ENCODE measurements at regions not wholly inside any gene's neighbourhood (a gene's known extent, or its start where the extent isn't known, plus 50 kb on each side); places are given as distances from the start of the nearest gene placed in this dataset.

- peaks cover 0 to 1% (median 0%) of the 10 kb centered on the region in 3 donors for H3K27me3 ChIP-seq
- no peak overlapping the region for H3K4me3 ChIP-seq
These were observed 128.0 kb upstream of the MSX2 start for GRCh38 chr5:174596429-174596828.

GRCh38 chr5:174599992-174600391 is 124.4 kb upstream of the MSX2 start:
- H3K4me3 ChIP-seq, result no peak overlapping the region
- no peaks in the 10 kb centered on the region for H3K4me1 ChIP-seq
- no peaks in the 10 kb centered on the region for H3K27me3 ChIP-seq
- DNase-seq, result no peak
- no peak overlapping the region for H3K27ac ChIP-seq
- intact Hi-C loops (cut with DNase I; ENCODE audit: low total_unique reads) (no loop called here), in situ Hi-C loops (cut with MboI; ENCODE audit: low sequenced_read_pairs in 4 of 4) (no loop called here)
- no peak for ATAC-seq
- TF ChIP-seq POLR2A (IDR thresholded peaks at IDR 0.05), result no peak
- TF ChIP-seq, protein P1, sequence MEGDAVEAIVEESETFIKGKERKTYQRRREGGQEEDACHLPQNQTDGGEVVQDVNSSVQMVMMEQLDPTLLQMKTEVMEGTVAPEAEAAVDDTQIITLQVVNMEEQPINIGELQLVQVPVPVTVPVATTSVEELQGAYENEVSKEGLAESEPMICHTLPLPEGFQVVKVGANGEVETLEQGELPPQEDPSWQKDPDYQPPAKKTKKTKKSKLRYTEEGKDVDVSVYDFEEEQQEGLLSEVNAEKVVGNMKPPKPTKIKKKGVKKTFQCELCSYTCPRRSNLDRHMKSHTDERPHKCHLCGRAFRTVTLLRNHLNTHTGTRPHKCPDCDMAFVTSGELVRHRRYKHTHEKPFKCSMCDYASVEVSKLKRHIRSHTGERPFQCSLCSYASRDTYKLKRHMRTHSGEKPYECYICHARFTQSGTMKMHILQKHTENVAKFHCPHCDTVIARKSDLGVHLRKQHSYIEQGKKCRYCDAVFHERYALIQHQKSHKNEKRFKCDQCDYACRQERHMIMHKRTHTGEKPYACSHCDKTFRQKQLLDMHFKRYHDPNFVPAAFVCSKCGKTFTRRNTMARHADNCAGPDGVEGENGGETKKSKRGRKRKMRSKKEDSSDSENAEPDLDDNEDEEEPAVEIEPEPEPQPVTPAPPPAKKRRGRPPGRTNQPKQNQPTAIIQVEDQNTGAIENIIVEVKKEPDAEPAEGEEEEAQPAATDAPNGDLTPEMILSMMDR (IDR thresholded peaks at IDR 0.05 in 4 of 5, conservative IDR thresholded peaks at IDR 0.05 in 1 of 5), result no peak
- no peaks in the 10 kb centered on the region for H3K36me3 ChIP-seq
- H3K9me3 ChIP-seq, result no peaks in the 10 kb centered on the region

More at GRCh38 chr5:174596429-174596828, 128.0 kb upstream of the MSX2 start:
- TF ChIP-seq POLR2A (IDR thresholded peaks at IDR 0.05), result no peak
- TF ChIP-seq, protein P1 (IDR thresholded peaks at IDR 0.05 in 4 of 5, conservative IDR thresholded peaks at IDR 0.05 in 1 of 5), result no peak
- Histone ChIP-seq H3K4me1 (no peaks in the 10 kb centered on the region), H3K36me3 (no peaks in the 10 kb centered on the region), H3K27ac (no peak overlapping the region), H3K9me3 (no peaks in the 10 kb centered on the region)
- in situ Hi-C loops (cut with MboI; ENCODE audit: low sequenced_read_pairs in 4 of 4) (no loop called here), intact Hi-C loops (cut with DNase I; ENCODE audit: low total_unique reads) (no loop called here)
- no peak for ATAC-seq
- no peak for DNase-seq

DNA sequence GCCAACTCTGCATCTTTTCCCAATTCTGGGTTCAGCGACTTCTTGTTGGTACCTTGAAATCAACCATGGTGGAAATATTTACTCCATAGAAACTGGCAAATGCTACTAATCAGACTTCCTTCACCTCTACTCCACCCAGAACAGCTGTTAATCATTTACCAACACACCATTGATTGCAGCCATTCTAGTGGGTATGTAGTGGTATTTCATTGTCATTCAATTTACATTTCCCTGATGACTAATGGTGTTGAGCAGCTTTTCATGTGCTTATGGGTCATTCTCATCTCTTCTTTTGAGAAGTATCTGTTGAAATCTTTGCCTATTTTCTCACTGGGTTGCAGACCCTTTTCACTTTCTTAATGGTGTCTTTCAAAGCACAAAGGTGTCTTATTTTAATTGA is 122.4 kb upstream of the MSX2 start:
- H3K9me3 ChIP-seq, result no peaks in the 10 kb centered on the region
- intact Hi-C loops (cut with DNase I; ENCODE audit: low total_unique reads) (no loop called here), in situ Hi-C loops (cut with MboI; ENCODE audit: low sequenced_read_pairs in 4 of 4) (no loop called here)
- TF ChIP-seq, protein P1 (IDR thresholded peaks at IDR 0.05 in 4 of 5, conservative IDR thresholded peaks at IDR 0.05 in 1 of 5), result no peak
- TF ChIP-seq POLR2A (IDR thresholded peaks at IDR 0.05), result no peak
- DNase-seq, result no peak
- no peak for ATAC-seq
- peaks cover 0 to 3% (median 0%) of the 10 kb centered on the region in 3 donors for H3K27me3 ChIP-seq
- H3K36me3 ChIP-seq, result no peaks in the 10 kb centered on the region
- H3K27ac ChIP-seq, result no peak overlapping the region
- H3K4me3 ChIP-seq, result no peak overlapping the region
- H3K4me1 ChIP-seq, result no peaks in the 10 kb centered on the region

DNA sequence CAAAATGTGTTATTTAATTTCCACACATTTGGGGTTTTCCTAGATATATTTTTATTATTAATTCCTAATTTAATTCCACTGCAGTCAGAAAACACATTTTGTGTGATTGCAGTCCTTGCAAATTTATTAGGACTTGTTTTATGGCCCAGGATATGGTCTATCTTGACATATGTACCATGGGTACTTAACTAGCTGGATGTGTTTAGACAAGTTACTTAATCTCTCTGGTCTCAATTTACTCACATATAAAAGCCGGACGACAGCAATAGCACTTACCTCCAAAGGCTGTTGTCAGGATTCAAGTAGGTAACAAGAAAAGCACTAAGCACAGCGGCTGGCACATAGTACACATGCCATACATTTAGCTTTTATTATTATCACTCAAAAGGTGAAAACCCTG is 118.2 kb upstream of the MSX2 start:
- H3K36me3 ChIP-seq, result no peaks in the 10 kb centered on the region
- peaks cover 0 to 3% (median 0%) of the 10 kb centered on the region in 3 donors for H3K27me3 ChIP-seq
- in situ Hi-C loops (cut with MboI; ENCODE audit: low sequenced_read_pairs in 4 of 4) (no loop called here), intact Hi-C loops (cut with DNase I; ENCODE audit: low total_unique reads) (no loop called here)
- no peak overlapping the region for H3K4me3 ChIP-seq
- TF ChIP-seq, protein P1 (IDR thresholded peaks at IDR 0.05 in 4 of 5, conservative IDR thresholded peaks at IDR 0.05 in 1 of 5), result no peak
- TF ChIP-seq POLR2A (IDR thresholded peaks at IDR 0.05), result no peak
- DNase-seq (no peak), ATAC-seq (no peak)
- H3K9me3 ChIP-seq, result no peaks in the 10 kb centered on the region
- H3K4me1 ChIP-seq, result peaks cover 0 to 1% of the 10 kb centered on the region in 2 donors
- H3K27ac ChIP-seq, result no peak overlapping the region

DNA sequence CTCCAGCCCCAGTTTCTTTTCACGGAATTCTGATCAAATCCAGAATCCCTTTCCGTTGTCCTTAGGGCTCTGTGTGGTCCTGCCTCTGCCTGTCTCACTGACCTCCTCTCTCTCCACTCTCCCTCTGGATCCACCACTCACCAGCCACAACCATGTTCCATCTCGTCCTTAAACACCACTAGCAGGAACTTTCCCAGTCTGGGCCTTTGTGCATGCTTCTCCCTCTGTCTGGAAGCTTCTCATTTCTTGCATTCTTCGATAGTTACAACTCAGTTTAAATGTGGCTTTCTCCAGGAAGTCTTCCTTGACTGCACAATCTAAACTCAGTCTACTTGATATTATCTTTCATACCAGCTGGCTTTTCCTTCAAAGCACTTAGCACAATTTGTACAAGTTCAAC is 117.7 kb upstream of the MSX2 start:
- Histone ChIP-seq H3K4me3 (no peak overlapping the region), H3K9me3 (no peaks in the 10 kb centered on the region), H3K27me3 (peaks cover 0 to 3% (median 0%) of the 10 kb centered on the region in 3 donors), H3K27ac (no peak overlapping the region), H3K36me3 (no peaks in the 10 kb centered on the region), H3K4me1 (peaks cover 0 to 6% of the 10 kb centered on the region in 2 donors)
- in situ Hi-C loops (cut with MboI; ENCODE audit: low sequenced_read_pairs in 4 of 4) (no loop called here), intact Hi-C loops (cut with DNase I; ENCODE audit: low total_unique reads) (no loop called here)
- DNase-seq (no peak), ATAC-seq (no peak)
- TF ChIP-seq, protein P1 (IDR thresholded peaks at IDR 0.05 in 4 of 5, conservative IDR thresholded peaks at IDR 0.05 in 1 of 5), result no peak
- TF ChIP-seq POLR2A (IDR thresholded peaks at IDR 0.05), result no peak

Measured in gastrocnemius medialis (tissue), 4 donors.